H1 (cell line): ENCODE measurements at regions not wholly inside any gene's neighbourhood (a gene's known extent, or its start where the extent isn't known, plus 50 kb on each side); places are given as distances from the start of the nearest gene placed in this dataset.

Experiments
- CTCF ChIA-PET: fragments of 300-600 bp; sonication (Branson Sonifier 250); formaldehyde crosslinking; loops from one replicate; lab custom pipeline; 2021; ENCODE audit not compliant: partially characterized antibody; lab: Charles Lee
- POLR2A ChIA-PET: fragments of 300-600 bp; sonication (Branson Sonifier 250); formaldehyde crosslinking; loops from one replicate; lab custom pipeline; 2021; ENCODE audit warnings: inconsistent platforms; ENCODE audit not compliant: partially characterized antibody; lab: Charles Lee
- DNase-seq, 2 experiments: peaks; one replicate each; pipeline versions ENCODE4 v3.0.0 to v3.0.0-alpha.2; 2010 to 2022; ENCODE audit warnings: low spot score in 2 of 2, low read depth in 1 of 2, mixed read lengths in 1 of 2
- FAIRE-seq: peaks from 2 replicates; lab custom pipeline; 2011; peaks lifted over from hg19 to GRCh38; lab: Jason Lieb, UNC
- H2AFZ ChIP-seq: 2 replicates; pipeline ENCODE4 v1.8.1; 2012; ENCODE audit warnings: low read length, inconsistent platforms
- H2AK5ac ChIP-seq: 2 replicates; pipeline ENCODE4 v1.6.1; 2013; ENCODE audit warnings: low read depth, low read length
- H2BK120ac ChIP-seq: replicated peaks from 2 replicates; pipeline ENCODE3; 2013; ENCODE audit warnings: low read depth, low read length, inconsistent platforms
- H2BK12ac ChIP-seq: 2 replicates; pipeline ENCODE4 v1.6.1; 2013; ENCODE audit warnings: low read depth, low read length
- H2BK15ac ChIP-seq: 2 replicates; pipeline ENCODE4 v1.6.1; 2013; ENCODE audit warnings: low read length
- H2BK20ac ChIP-seq: 2 replicates; pipeline ENCODE4 v1.6.1; 2013; ENCODE audit warnings: low read length
- H2BK5ac ChIP-seq: 2 replicates; pipeline ENCODE4 v1.6.1; 2013; ENCODE audit warnings: low read depth, low read length
- H3K14ac ChIP-seq: 2 replicates; pipeline ENCODE4 v1.6.1; 2013; ENCODE audit warnings: inconsistent platforms; ENCODE audit not compliant: insufficient read length
- H3K18ac ChIP-seq: 2 replicates; pipeline ENCODE4 v1.6.1; 2013; ENCODE audit warnings: low read length; ENCODE audit errors: extremely low read depth
- H3K23ac ChIP-seq: 2 replicates; pipeline ENCODE4 v1.6.1; 2013; ENCODE audit warnings: inconsistent platforms; ENCODE audit not compliant: insufficient read length
- H3K23me2 ChIP-seq: 2 replicates; pipeline ENCODE4 v1.6.1; 2013; ENCODE audit warnings: low read depth, low read length
- H3K27ac ChIP-seq: 2 replicates; pipeline ENCODE4 v1.6.1; 2011; ENCODE audit warnings: low read depth, low read length, inconsistent platforms
- H3K27me3 ChIP-seq, 4 experiments: replicated peaks in 1 of 4; 1 replicate in 1 of 4; 2 replicates in 3 of 4; pipeline versions ENCODE4 v1.6.1 to v1.8.1; 2011 to 2013; ENCODE audit warnings: low read length in 3 of 4, mild to moderate bottlenecking in 3 of 4, inconsistent platforms in 2 of 4, mixed read lengths in 2 of 4, moderate library complexity in 1 of 4; ENCODE audit not compliant: control insufficient read depth in 3 of 4, insufficient read depth in 3 of 4; ENCODE audit errors: extremely low read depth in 1 of 4
- H3K36me3 ChIP-seq, 4 experiments: 2 replicates each; pipeline versions ENCODE4 v1.6.1 to v1.8.1; 2011 to 2013; ENCODE audit warnings: mild to moderate bottlenecking in 4 of 4, low read length in 3 of 4, moderate library complexity in 2 of 4, control low read depth in 1 of 4, inconsistent platforms in 1 of 4; ENCODE audit not compliant: insufficient read depth in 4 of 4, control insufficient read depth in 2 of 4
- H3K4ac ChIP-seq: replicated peaks from 2 replicates; pipeline ENCODE3; 2013; ENCODE audit warnings: low read length, low read depth, mixed read lengths, inconsistent platforms; ENCODE audit not compliant: insufficient read length
- H3K4me1 ChIP-seq, 4 experiments: replicated peaks in 1 of 4; 1 replicate in 1 of 4; 2 replicates in 3 of 4; pipeline versions ENCODE4 v1.6.1 to v1.8.1; 2011 to 2013; ENCODE audit warnings: low read length in 3 of 4, inconsistent platforms in 2 of 4, mixed read lengths in 1 of 4; ENCODE audit not compliant: insufficient read depth in 4 of 4, control insufficient read depth in 3 of 4
- H3K4me2 ChIP-seq, 2 experiments: 2 replicates each; pipeline versions ENCODE4 v1.6.1 to v1.8.1; 2011 to 2013; ENCODE audit warnings: low read depth in 2 of 2, low read length in 2 of 2, control low read depth in 1 of 2, inconsistent platforms in 1 of 2, mild to moderate bottlenecking in 1 of 2; ENCODE audit not compliant: insufficient read depth in 1 of 2
- H3K4me3 ChIP-seq, 4 experiments: fragments of 200-600, 300-600 bp in 1 of 4; sonication (generic), shearing (Covaris generic), sonication (Bioruptor Twin) in 1 of 4; 2 replicates each; pipeline versions ENCODE4 v1.5.1 to v1.8.1; 2011 to 2016; ENCODE audit warnings: low read length in 4 of 4, low read depth in 3 of 4, control low read depth in 2 of 4, inconsistent platforms in 2 of 4, mild to moderate bottlenecking in 2 of 4, mixed read lengths in 1 of 4, moderate library complexity in 1 of 4; ENCODE audit not compliant: insufficient read depth in 2 of 4; ENCODE audit errors: extremely low read depth in 1 of 4
- H3K56ac ChIP-seq: replicated peaks from 2 replicates; pipeline ENCODE3; 2013; ENCODE audit warnings: low read depth, mild to moderate bottlenecking, mixed read lengths, low read length, inconsistent platforms; ENCODE audit not compliant: insufficient read length
- H3K79me1 ChIP-seq: 2 replicates; pipeline ENCODE4 v1.6.1; 2013; ENCODE audit warnings: low read depth, low read length, control low read depth
- H3K79me2 ChIP-seq, 2 experiments: 2 replicates each; pipeline versions ENCODE4 v1.6.1 to v1.8.1; 2012 to 2013; ENCODE audit warnings: low read length in 2 of 2, mild to moderate bottlenecking in 2 of 2, inconsistent platforms in 1 of 2; ENCODE audit not compliant: insufficient read depth in 2 of 2, control insufficient read depth in 1 of 2
- H3K9ac ChIP-seq, 4 experiments: replicated peaks in 1 of 4; 1 replicate in 1 of 4; 2 replicates in 3 of 4; pipeline versions ENCODE4 v1.6.1 to v1.8.1; 2011 to 2013; ENCODE audit warnings: low read depth in 3 of 4, low read length in 3 of 4, control low read depth in 2 of 4, mild to moderate bottlenecking in 2 of 4, moderate library complexity in 2 of 4, inconsistent platforms in 1 of 4; ENCODE audit errors: extremely low read depth in 1 of 4
- H3K9me3 ChIP-seq, 2 experiments: 2 replicates each; pipeline versions ENCODE4 v1.6.1 to v1.8.1; 2012 to 2013; ENCODE audit warnings: mild to moderate bottlenecking in 2 of 2, moderate library complexity in 2 of 2, control low read depth in 1 of 2, inconsistent platforms in 1 of 2, low read depth in 1 of 2, low read length in 1 of 2, mixed read lengths in 1 of 2; ENCODE audit not compliant: insufficient read depth in 2 of 2
- H4K20me1 ChIP-seq, 2 experiments: replicated peaks in 1 of 2; 2 replicates each; pipeline versions ENCODE3 to v1.8.1; 2011 to 2013; ENCODE audit warnings: inconsistent platforms in 2 of 2, low read length in 2 of 2, mild to moderate bottlenecking in 1 of 2; ENCODE audit not compliant: insufficient read depth in 2 of 2, control insufficient read depth in 1 of 2
- H4K5ac ChIP-seq: 2 replicates; pipeline ENCODE4 v1.6.1; 2013; ENCODE audit warnings: low read length, low read depth, mixed read lengths, inconsistent platforms; ENCODE audit not compliant: insufficient read length
- H4K8ac ChIP-seq: 2 replicates; pipeline ENCODE4 v1.8.0; 2013; ENCODE audit warnings: mild to moderate bottlenecking, moderate library complexity, low read length, inconsistent platforms; ENCODE audit not compliant: insufficient read depth; ENCODE audit errors: extremely low read depth
- H4K91ac ChIP-seq: replicated peaks from 2 replicates; pipeline ENCODE3; 2013; ENCODE audit warnings: low read length, mixed read lengths, inconsistent platforms; ENCODE audit not compliant: insufficient read length
- CBX5 ChIP-seq: fragments of 300-800, 300-1000 bp; sonication (generic); IDR thresholded peaks from 2 replicates; pipeline ENCODE4 v1.7.1; 2016; ENCODE audit warnings: antibody characterized with exemption, low read length, low read depth
- EZH2 ChIP-seq: fragments of 200-600 bp; sonication (generic); IDR thresholded peaks from 2 replicates; pipeline ENCODE4 v1.7.1; 2012; ENCODE audit warnings: low read depth, mild to moderate bottlenecking, moderate library complexity, low read length, inconsistent platforms; ENCODE audit not compliant: severe bottlenecking
- KDM1A ChIP-seq: fragments of 200-600, 300-600 bp; sonication (generic); IDR thresholded peaks from 2 replicates; pipeline ENCODE4 v1.7.1; 2016; ENCODE audit warnings: mild to moderate bottlenecking, low read length, borderline replicate concordance
- RBBP5 ChIP-seq: IDR thresholded peaks from 2 replicates; pipeline ENCODE4 v1.7.1; 2012; ENCODE audit warnings: low read depth, mild to moderate bottlenecking, inconsistent platforms, low read length, moderate library complexity, borderline replicate concordance
- RNF2 ChIP-seq: fragments of 200-900, 300-1000 bp; sonication (generic); IDR thresholded peaks from 2 replicates; pipeline ENCODE4 v1.7.1; 2016; ENCODE audit warnings: borderline replicate concordance, low read depth, mild to moderate bottlenecking, antibody characterized with exemption, low read length; ENCODE audit not compliant: poor library complexity, severe bottlenecking; ENCODE audit errors: missing control alignments
- TBP ChIP-seq: IDR thresholded peaks from 2 replicates; pipeline ENCODE4 v1.6.1; 2011; ENCODE audit warnings: low read depth, low read length, improper control_type of control experiment
- WGBS, 2 experiments: shearing (Covaris generic) in 1 of 2; methylation state at CpG; one replicate each; pipeline versions ENCODE4 v1.1.6 to v1.1.7; 2013 to 2015; ENCODE audit warnings: low lambda C conversion rate in 2 of 2, mixed read lengths in 2 of 2, inconsistent platforms in 1 of 2, low coverage in 1 of 2, missing lambda C conversion rate in 1 of 2; ENCODE audit not compliant: insufficient replicate concordance in 2 of 2, insufficient coverage in 1 of 2, insufficient read length in 1 of 2; ENCODE audit errors: extremely low coverage in 1 of 2, missing lambda C conversion rate in 1 of 2; 5-methylcytosine and 5-hydroxymethylcytosine counted together

DNA sequence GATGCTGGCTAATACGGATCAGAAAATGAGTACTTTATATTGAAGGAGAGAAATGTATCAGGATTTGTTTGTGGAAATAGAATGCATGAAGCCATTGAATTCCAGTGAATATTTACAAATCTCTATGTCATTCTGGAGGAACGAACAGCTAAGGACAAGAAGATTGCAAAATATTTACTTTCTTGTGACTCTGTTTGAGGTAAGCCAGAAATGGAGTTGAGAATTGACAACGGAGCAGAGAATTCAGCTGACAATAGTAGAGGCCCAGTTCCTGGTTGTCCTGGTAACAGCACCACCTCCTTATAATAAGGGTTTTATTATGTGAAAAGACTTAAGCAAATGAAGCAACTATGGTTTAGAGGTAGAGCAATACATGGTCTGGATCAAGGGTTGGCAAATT lies 349.2 kb downstream of the ADCYAP1 start:
- WGBS, 2 experiments: 81% methylated on average over 3 of the region's 3 CpGs; no CpG with 5 or more reads in 1 of the 2 experiments
- no peak overlapping the region for H2BK5ac ChIP-seq
- FAIRE-seq: no peak
- no peak for TF ChIP-seq EZH2
- TF ChIP-seq RNF2: no peak
- TF ChIP-seq RBBP5: no peak
- TF ChIP-seq KDM1A: no peak
- no peak for TF ChIP-seq TBP
- no peak for TF ChIP-seq CBX5

More for the DNA sequence above, 349.2 kb downstream of the ADCYAP1 start:
- ChIA-PET CTCF (no interaction called here), POLR2A (no interaction called here)
- H3K18ac ChIP-seq: no peak overlapping the region
- no peak overlapping the region for H2BK120ac ChIP-seq
- no peak overlapping the region for H2AFZ ChIP-seq
- no peak overlapping the region for H3K4ac ChIP-seq
- H3K9ac ChIP-seq: no peak overlapping the region
- no peaks in the 10 kb centered on the region for H3K79me2 ChIP-seq
- no peak for DNase-seq
- no peak overlapping the region for H2BK12ac ChIP-seq
- no peak overlapping the region for H3K4me2 ChIP-seq
- H3K79me1 ChIP-seq: no peaks in the 10 kb centered on the region
- no peak overlapping the region for H3K23ac ChIP-seq
- H3K9me3 ChIP-seq: no peaks in the 10 kb centered on the region
- no peaks in the 10 kb centered on the region for H4K20me1 ChIP-seq
- H3K27me3 ChIP-seq: no peaks in the 10 kb centered on the region
- H3K4me1 ChIP-seq: no peaks in the 10 kb centered on the region
- no peak overlapping the region for H4K8ac ChIP-seq
- H3K14ac ChIP-seq: no peak overlapping the region
- no peak overlapping the region for H3K4me3 ChIP-seq
- H2BK20ac ChIP-seq: no peak overlapping the region
- H2BK15ac ChIP-seq: no peak overlapping the region
- H3K23me2 ChIP-seq: no peaks in the 10 kb centered on the region
- H3K27ac ChIP-seq: no peak overlapping the region
- H2AK5ac ChIP-seq: no peak overlapping the region
- no peak overlapping the region for H4K91ac ChIP-seq
- H3K36me3 ChIP-seq: no peaks in the 10 kb centered on the region
- no peak overlapping the region for H3K56ac ChIP-seq
- no peak overlapping the region for H4K5ac ChIP-seq
